ENCODE measurements at regions not wholly inside any gene's neighbourhood (a gene's known extent, or its start where the extent isn't known, plus 50 kb on each side); places are given as distances from the start of the nearest gene placed in this dataset.

- TF ChIP-seq CTCF (IDR thresholded peaks at IDR 0.05) = no peak
- TF ChIP-seq POLR2A (IDR thresholded peaks at IDR 0.05) = no peak
These were observed 223.9 kb downstream of the S1PR1 start for GRCh38 chr1:101460739-101461138.

Data from suprapubic skin (tissue), 3 donors.